T-helper 1 cell treated with Interleukin-12 subunit alpha and Interleukin-12 subunit beta and Interleukin-4 antibody, amounts not matched to agents 30 ng/mL and 1 ng/mL, for 36 hours (primary cell): ENCODE measurements at regions not wholly inside any gene's neighbourhood (a gene's known extent, or its start where the extent isn't known, plus 50 kb on each side); places are given as distances from the start of the nearest gene placed in this dataset.

ENCODE experiments used
- intact Hi-C: fragments of 100-400 bp; cut with micrococcal nuclease; formaldehyde crosslinking; loops from one replicate; pipeline ENCODE4 v1.15.1; 2024

GRCh38 chr6:30396833-30397479 lies 52.0 kb downstream of the RPP21 start:
- intact Hi-C loops = loop anchor here (1.0 kb wide), 4 partner anchors 40 to 294 kb away; no protein-coding TSS in a partner anchor

GRCh38 chr6:30397697-30398096 lies 52.7 kb downstream of the RPP21 start:
- intact Hi-C loops = loop anchor here (1.0 kb wide), 4 partner anchors 40 to 294 kb away; no protein-coding TSS in a partner anchor

GRCh38 chr6:30399390-30400058 lies 54.6 kb downstream of the RPP21 start:
- intact Hi-C loops = no loop called here

DNA sequence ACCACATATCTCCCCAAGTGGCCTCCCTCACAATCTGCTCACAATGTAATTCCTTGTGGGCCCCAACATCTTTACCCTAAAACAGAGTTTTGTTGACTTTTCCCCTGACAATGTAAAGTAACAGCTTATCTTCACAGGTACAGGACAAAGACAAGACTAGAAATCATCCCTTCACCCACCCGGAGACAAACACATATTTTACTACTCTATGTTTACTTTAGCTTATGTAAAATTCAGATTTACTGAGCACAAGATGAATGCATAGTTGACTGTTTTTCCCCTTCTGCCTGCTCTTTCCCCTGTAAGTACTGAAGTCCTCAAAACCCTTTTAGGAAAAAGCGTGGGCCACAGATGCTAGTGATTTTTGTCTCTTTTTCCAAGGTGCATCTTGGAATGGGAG lies 61.0 kb downstream of the RPP21 start:
- intact Hi-C loops = no loop called here

GRCh38 chr6:30409184-30409583 lies 64.2 kb downstream of the RPP21 start:
- intact Hi-C loops = no loop called here

DNA sequence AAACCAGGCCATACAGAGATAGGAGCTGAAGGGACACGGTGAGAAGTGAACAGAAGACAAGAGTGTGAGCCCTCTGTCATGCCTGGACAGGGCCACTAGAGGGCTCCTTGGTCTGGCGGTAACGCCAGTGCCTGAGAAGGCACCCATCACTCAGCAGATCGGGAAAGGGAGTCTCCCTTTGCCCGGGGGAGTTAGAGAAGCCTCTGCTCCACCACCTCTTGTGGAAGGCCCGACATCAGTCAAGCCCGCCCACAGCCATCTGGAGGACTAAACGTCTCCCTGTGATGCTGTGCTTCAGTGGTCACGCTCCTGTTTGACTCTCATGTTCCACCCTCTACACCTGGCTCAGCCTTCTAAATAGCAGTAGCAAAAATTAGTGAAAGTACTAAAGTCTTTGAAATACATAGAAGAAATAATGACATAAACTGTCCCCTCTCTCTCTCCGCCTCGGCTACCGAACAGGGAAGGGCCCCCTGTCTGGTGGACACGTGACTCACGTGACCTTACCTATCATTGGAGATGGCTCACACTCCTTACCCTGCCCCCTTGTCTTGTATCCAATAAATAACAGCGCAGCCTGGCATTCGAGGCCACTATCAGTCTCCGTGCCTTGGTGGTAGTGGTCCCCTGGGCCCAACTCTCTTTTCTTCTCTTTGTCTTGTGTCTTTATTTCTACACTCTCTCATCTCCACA lies 66.7 kb downstream of the RPP21 start:
- intact Hi-C loops = loop anchor here (2.0 kb wide), 1 partner anchor 39 kb away; no protein-coding TSS in a partner anchor

GRCh38 chr6:30418448-30418847 lies 70.9 kb upstream of the HLA-E start:
- intact Hi-C loops = no loop called here

DNA sequence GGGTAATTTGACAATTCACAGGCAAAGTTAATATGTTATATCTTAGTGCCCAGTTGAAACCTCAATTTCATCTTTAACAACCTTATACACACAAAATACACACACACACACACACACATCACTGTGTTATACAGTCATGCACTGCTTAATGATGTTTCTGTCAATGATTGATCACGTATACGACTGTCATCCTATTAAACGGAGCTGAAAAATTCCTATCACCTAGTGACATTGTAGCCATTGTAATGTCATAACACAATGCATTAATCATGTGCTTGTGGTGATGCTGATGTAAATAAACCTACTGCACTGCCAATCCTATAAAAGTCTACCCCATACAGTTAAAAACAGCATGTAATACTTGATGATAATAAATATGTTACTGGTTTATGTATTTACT lies 64.8 kb upstream of the HLA-E start:
- intact Hi-C loops = no loop called here
